ENCODE measurements at regions not wholly inside any gene's neighbourhood (a gene's known extent, or its start where the extent isn't known, plus 50 kb on each side); places are given as distances from the start of the nearest gene placed in this dataset.

- no peaks in the 10 kb centered on the region for H3K36me3 ChIP-seq (ENCODE audit: insufficient read depth, low read length)
- no peaks in the 10 kb centered on the region for H3K27me3 ChIP-seq (ENCODE audit: low read length)
- no peak overlapping the region for H3K4me3 ChIP-seq (ENCODE audit: low read length)
- no peak overlapping the region for H2AFZ ChIP-seq (ENCODE audit: low read length)
- H3K27ac ChIP-seq (ENCODE audit: low read length), result no peak overlapping the region
- no peaks in the 10 kb centered on the region for H3K4me1 ChIP-seq (ENCODE audit: low read length)
- no peaks in the 10 kb centered on the region for H3K79me2 ChIP-seq (ENCODE audit: low read length)
- H3K9me3 ChIP-seq (ENCODE audit: low read length), result no peaks in the 10 kb centered on the region
- H4K20me1 ChIP-seq (ENCODE audit: insufficient read depth, low read depth, low read length), result no peaks in the 10 kb centered on the region
- no peaks in the 10 kb centered on the region for H3K9me2 ChIP-seq (replicated peaks; ENCODE audit: insufficient read depth, low read length)
- DNase-seq, result no peak
- H3K9ac ChIP-seq (ENCODE audit: low read length), result no peak overlapping the region
- no peak overlapping the region for H3K4me2 ChIP-seq (ENCODE audit: low read depth, low read length, poor library complexity, severe bottlenecking)
These were observed 336.5 kb upstream of the LRP1B start for GRCh38 chr2:142467321-142467720.

- no peaks in the 10 kb centered on the region for H4K20me1 ChIP-seq (ENCODE audit: insufficient read depth, low read depth, low read length)
- no peaks in the 10 kb centered on the region for H3K36me3 ChIP-seq (ENCODE audit: insufficient read depth, low read length)
- no peak overlapping the region for H2AFZ ChIP-seq (ENCODE audit: low read length)
- H3K27ac ChIP-seq (ENCODE audit: low read length), result no peak overlapping the region
- H3K9me2 ChIP-seq (replicated peaks; ENCODE audit: insufficient read depth, low read length), result no peaks in the 10 kb centered on the region
- no peaks in the 10 kb centered on the region for H3K79me2 ChIP-seq (ENCODE audit: low read length)
- H3K9ac ChIP-seq (ENCODE audit: low read length), result no peak overlapping the region
- H3K9me3 ChIP-seq (ENCODE audit: low read length), result no peaks in the 10 kb centered on the region
- no peak overlapping the region for H3K4me2 ChIP-seq (ENCODE audit: low read depth, low read length, poor library complexity, severe bottlenecking)
- no peaks in the 10 kb centered on the region for H3K27me3 ChIP-seq (ENCODE audit: low read length)
- DNase-seq, result no peak
- no peaks in the 10 kb centered on the region for H3K4me1 ChIP-seq (ENCODE audit: low read length)
- no peak overlapping the region for H3K4me3 ChIP-seq (ENCODE audit: low read length)
These were observed 332.2 kb upstream of the LRP1B start for GRCh38 chr2:142463047-142463446.

GRCh38 chr2:142462306-142462705, 331.5 kb upstream of the LRP1B start:
- H3K79me2 ChIP-seq (ENCODE audit: low read length), result no peaks in the 10 kb centered on the region
- no peaks in the 10 kb centered on the region for H4K20me1 ChIP-seq (ENCODE audit: insufficient read depth, low read depth, low read length)
- no peak overlapping the region for H3K4me3 ChIP-seq (ENCODE audit: low read length)
- H3K9me3 ChIP-seq (ENCODE audit: low read length), result no peaks in the 10 kb centered on the region
- no peaks in the 10 kb centered on the region for H3K27me3 ChIP-seq (ENCODE audit: low read length)
- no peak overlapping the region for H3K4me2 ChIP-seq (ENCODE audit: low read depth, low read length, poor library complexity, severe bottlenecking)
- no peak for DNase-seq
- no peak overlapping the region for H3K27ac ChIP-seq (ENCODE audit: low read length)
- H3K4me1 ChIP-seq (ENCODE audit: low read length), result no peaks in the 10 kb centered on the region
- no peaks in the 10 kb centered on the region for H3K36me3 ChIP-seq (ENCODE audit: insufficient read depth, low read length)
- no peak overlapping the region for H3K9ac ChIP-seq (ENCODE audit: low read length)
- no peaks in the 10 kb centered on the region for H3K9me2 ChIP-seq (replicated peaks; ENCODE audit: insufficient read depth, low read length)
- H2AFZ ChIP-seq (ENCODE audit: low read length), result no peak overlapping the region

GRCh38 chr2:142445551-142446072, 314.8 kb upstream of the LRP1B start:
- no peak overlapping the region for H3K4me2 ChIP-seq (ENCODE audit: low read depth, low read length, poor library complexity, severe bottlenecking)
- H3K36me3 ChIP-seq (ENCODE audit: insufficient read depth, low read length), result no peaks in the 10 kb centered on the region
- H3K4me3 ChIP-seq (ENCODE audit: low read length), result no peak overlapping the region
- H3K27ac ChIP-seq (ENCODE audit: low read length), result no peak overlapping the region
- H4K20me1 ChIP-seq (ENCODE audit: insufficient read depth, low read depth, low read length), result no peaks in the 10 kb centered on the region
- H3K9me3 ChIP-seq (ENCODE audit: low read length), result no peaks in the 10 kb centered on the region
- no peak overlapping the region for H3K9ac ChIP-seq (ENCODE audit: low read length)
- DNase-seq, result no peak
- no peaks in the 10 kb centered on the region for H3K27me3 ChIP-seq (ENCODE audit: low read length)
- H3K9me2 ChIP-seq (replicated peaks; ENCODE audit: insufficient read depth, low read length), result no peaks in the 10 kb centered on the region
- no peaks in the 10 kb centered on the region for H3K4me1 ChIP-seq (ENCODE audit: low read length)
- no peak overlapping the region for H2AFZ ChIP-seq (ENCODE audit: low read length)
- no peaks in the 10 kb centered on the region for H3K79me2 ChIP-seq (ENCODE audit: low read length)

- Histone ChIP-seq H3K4me3 (ENCODE audit: low read length) (no peak overlapping the region), H3K9me2 (replicated peaks; ENCODE audit: insufficient read depth, low read length) (no peaks in the 10 kb centered on the region), H4K20me1 (ENCODE audit: insufficient read depth, low read depth, low read length) (no peaks in the 10 kb centered on the region), H3K27ac (ENCODE audit: low read length) (no peak overlapping the region), H3K79me2 (ENCODE audit: low read length) (no peaks in the 10 kb centered on the region), H3K9ac (ENCODE audit: low read length) (no peak overlapping the region), H3K9me3 (ENCODE audit: low read length) (no peaks in the 10 kb centered on the region), H3K4me1 (ENCODE audit: low read length) (no peaks in the 10 kb centered on the region), H2AFZ (ENCODE audit: low read length) (no peak overlapping the region), H3K27me3 (ENCODE audit: low read length) (no peaks in the 10 kb centered on the region), H3K36me3 (ENCODE audit: insufficient read depth, low read length) (no peaks in the 10 kb centered on the region), H3K4me2 (ENCODE audit: low read depth, low read length, poor library complexity, severe bottlenecking) (no peak overlapping the region)
- DNase-seq, result no peak
These were observed 314.2 kb upstream of the LRP1B start for GRCh38 chr2:142445023-142445422.

- Histone ChIP-seq H3K27me3 (ENCODE audit: low read length) (no peaks in the 10 kb centered on the region), H3K4me3 (ENCODE audit: low read length) (no peak overlapping the region), H3K9me2 (replicated peaks; ENCODE audit: insufficient read depth, low read length) (peaks cover 3% of the 10 kb centered on the region; the same call in 1 of the 2 replicates), H3K36me3 (ENCODE audit: insufficient read depth, low read length) (no peaks in the 10 kb centered on the region), H3K4me2 (ENCODE audit: low read depth, low read length, poor library complexity, severe bottlenecking) (no peak overlapping the region), H2AFZ (ENCODE audit: low read length) (no peak overlapping the region), H3K4me1 (ENCODE audit: low read length) (no peaks in the 10 kb centered on the region), H3K27ac (ENCODE audit: low read length) (no peak overlapping the region), H4K20me1 (ENCODE audit: insufficient read depth, low read depth, low read length) (no peaks in the 10 kb centered on the region), H3K79me2 (ENCODE audit: low read length) (no peaks in the 10 kb centered on the region), H3K9ac (ENCODE audit: low read length) (no peak overlapping the region), H3K9me3 (ENCODE audit: low read length) (no peaks in the 10 kb centered on the region)
- DNase-seq, result no peak
These were observed 305.0 kb upstream of the LRP1B start for GRCh38 chr2:142435847-142436246.

- Histone ChIP-seq H3K9ac (ENCODE audit: low read length) (no peak overlapping the region), H2AFZ (ENCODE audit: low read length) (no peak overlapping the region), H3K9me3 (ENCODE audit: low read length) (0 out of 2 replicates have a peak, but pooled peaks cover 3% of the 10 kb centered on the region)
These were observed 295.2 kb upstream of the LRP1B start for GRCh38 chr2:142426064-142426463.

GRCh38 chr2:142425551-142425950, 294.7 kb upstream of the LRP1B start:
- H3K9me2 ChIP-seq (replicated peaks; ENCODE audit: insufficient read depth, low read length), result no peaks in the 10 kb centered on the region
- H2AFZ ChIP-seq (ENCODE audit: low read length), result no peak overlapping the region
- no peaks in the 10 kb centered on the region for H4K20me1 ChIP-seq (ENCODE audit: insufficient read depth, low read depth, low read length)
- 0 out of 2 replicates have a peak, but pooled peaks cover 3% of the 10 kb centered on the region for H3K9me3 ChIP-seq (ENCODE audit: low read length)
- no peaks in the 10 kb centered on the region for H3K36me3 ChIP-seq (ENCODE audit: insufficient read depth, low read length)
- no peak for DNase-seq
- H3K9ac ChIP-seq (ENCODE audit: low read length), result no peak overlapping the region
- H3K4me3 ChIP-seq (ENCODE audit: low read length), result no peak overlapping the region
- no peaks in the 10 kb centered on the region for H3K79me2 ChIP-seq (ENCODE audit: low read length)
- no peak overlapping the region for H3K27ac ChIP-seq (ENCODE audit: low read length)
- no peaks in the 10 kb centered on the region for H3K27me3 ChIP-seq (ENCODE audit: low read length)
- no peak overlapping the region for H3K4me2 ChIP-seq (ENCODE audit: low read depth, low read length, poor library complexity, severe bottlenecking)
- H3K4me1 ChIP-seq (ENCODE audit: low read length), result no peaks in the 10 kb centered on the region

More at GRCh38 chr2:142426064-142426463, 295.2 kb upstream of the LRP1B start:
- Histone ChIP-seq H4K20me1 (ENCODE audit: insufficient read depth, low read depth, low read length) (no peaks in the 10 kb centered on the region), H3K4me1 (ENCODE audit: low read length) (no peaks in the 10 kb centered on the region), H3K36me3 (ENCODE audit: insufficient read depth, low read length) (no peaks in the 10 kb centered on the region), H3K4me2 (ENCODE audit: low read depth, low read length, poor library complexity, severe bottlenecking) (no peak overlapping the region), H3K9me2 (replicated peaks; ENCODE audit: insufficient read depth, low read length) (no peaks in the 10 kb centered on the region), H3K27ac (ENCODE audit: low read length) (no peak overlapping the region), H3K27me3 (ENCODE audit: low read length) (no peaks in the 10 kb centered on the region), H3K4me3 (ENCODE audit: low read length) (no peak overlapping the region), H3K79me2 (ENCODE audit: low read length) (no peaks in the 10 kb centered on the region)
- DNase-seq, result no peak

- no peaks in the 10 kb centered on the region for H3K36me3 ChIP-seq (ENCODE audit: insufficient read depth, low read length)
- no peaks in the 10 kb centered on the region for H3K27me3 ChIP-seq (ENCODE audit: low read length)
- H3K27ac ChIP-seq (ENCODE audit: low read length), result no peak overlapping the region
- no peak overlapping the region for H3K4me3 ChIP-seq (ENCODE audit: low read length)
- no peaks in the 10 kb centered on the region for H3K9me3 ChIP-seq (ENCODE audit: low read length)
- no peak overlapping the region for H2AFZ ChIP-seq (ENCODE audit: low read length)
- no peaks in the 10 kb centered on the region for H4K20me1 ChIP-seq (ENCODE audit: insufficient read depth, low read depth, low read length)
- DNase-seq, result no peak
- no peaks in the 10 kb centered on the region for H3K4me1 ChIP-seq (ENCODE audit: low read length)
- no peak overlapping the region for H3K9ac ChIP-seq (ENCODE audit: low read length)
- no peak overlapping the region for H3K4me2 ChIP-seq (ENCODE audit: low read depth, low read length, poor library complexity, severe bottlenecking)
- H3K79me2 ChIP-seq (ENCODE audit: low read length), result no peaks in the 10 kb centered on the region
- no peaks in the 10 kb centered on the region for H3K9me2 ChIP-seq (replicated peaks; ENCODE audit: insufficient read depth, low read length)
These were observed 292.8 kb upstream of the LRP1B start for GRCh38 chr2:142423603-142424002.

Data from Karpas-422 (cell line).